WI38 (cell line): ENCODE measurements at regions not wholly inside any gene's neighbourhood (a gene's known extent, or its start where the extent isn't known, plus 50 kb on each side); places are given as distances from the start of the nearest gene placed in this dataset.

ENCODE experiments used
- H3K4me3 ChIP-seq: 2 replicates; pipeline ENCODE4 v1.5.1; 2011; ENCODE audit warnings: low read depth, mild to moderate bottlenecking, control low read depth, low read length
- TF ChIP-seq, protein P1 (sequence below): IDR thresholded peaks from 2 replicates; pipeline ENCODE4 v1.5.1; 2012; ENCODE audit warnings: low read depth, mild to moderate bottlenecking, control low read depth, low read length

DNA sequence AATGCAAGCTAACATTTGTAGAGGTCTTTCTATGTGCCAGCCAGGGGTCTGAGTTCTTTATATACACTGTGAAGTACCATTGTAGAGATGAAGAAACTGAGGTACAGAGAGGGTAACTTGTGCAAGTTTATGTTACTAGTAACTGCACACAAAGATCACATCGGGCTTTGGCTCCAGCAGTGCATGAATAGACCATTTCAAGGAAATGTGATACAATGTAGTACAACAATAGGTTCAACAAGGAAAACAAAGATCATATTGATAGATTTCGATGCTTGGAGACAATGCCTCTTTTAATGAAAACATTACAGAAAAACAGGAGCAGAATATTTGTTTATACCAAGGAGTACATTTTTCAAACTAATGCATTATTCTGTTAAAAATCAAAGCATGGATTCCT is 115.3 kb downstream of the POLR2M start:
- TF ChIP-seq, protein P1, sequence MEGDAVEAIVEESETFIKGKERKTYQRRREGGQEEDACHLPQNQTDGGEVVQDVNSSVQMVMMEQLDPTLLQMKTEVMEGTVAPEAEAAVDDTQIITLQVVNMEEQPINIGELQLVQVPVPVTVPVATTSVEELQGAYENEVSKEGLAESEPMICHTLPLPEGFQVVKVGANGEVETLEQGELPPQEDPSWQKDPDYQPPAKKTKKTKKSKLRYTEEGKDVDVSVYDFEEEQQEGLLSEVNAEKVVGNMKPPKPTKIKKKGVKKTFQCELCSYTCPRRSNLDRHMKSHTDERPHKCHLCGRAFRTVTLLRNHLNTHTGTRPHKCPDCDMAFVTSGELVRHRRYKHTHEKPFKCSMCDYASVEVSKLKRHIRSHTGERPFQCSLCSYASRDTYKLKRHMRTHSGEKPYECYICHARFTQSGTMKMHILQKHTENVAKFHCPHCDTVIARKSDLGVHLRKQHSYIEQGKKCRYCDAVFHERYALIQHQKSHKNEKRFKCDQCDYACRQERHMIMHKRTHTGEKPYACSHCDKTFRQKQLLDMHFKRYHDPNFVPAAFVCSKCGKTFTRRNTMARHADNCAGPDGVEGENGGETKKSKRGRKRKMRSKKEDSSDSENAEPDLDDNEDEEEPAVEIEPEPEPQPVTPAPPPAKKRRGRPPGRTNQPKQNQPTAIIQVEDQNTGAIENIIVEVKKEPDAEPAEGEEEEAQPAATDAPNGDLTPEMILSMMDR, result no peak
- H3K4me3 ChIP-seq, result no peak overlapping the region

DNA sequence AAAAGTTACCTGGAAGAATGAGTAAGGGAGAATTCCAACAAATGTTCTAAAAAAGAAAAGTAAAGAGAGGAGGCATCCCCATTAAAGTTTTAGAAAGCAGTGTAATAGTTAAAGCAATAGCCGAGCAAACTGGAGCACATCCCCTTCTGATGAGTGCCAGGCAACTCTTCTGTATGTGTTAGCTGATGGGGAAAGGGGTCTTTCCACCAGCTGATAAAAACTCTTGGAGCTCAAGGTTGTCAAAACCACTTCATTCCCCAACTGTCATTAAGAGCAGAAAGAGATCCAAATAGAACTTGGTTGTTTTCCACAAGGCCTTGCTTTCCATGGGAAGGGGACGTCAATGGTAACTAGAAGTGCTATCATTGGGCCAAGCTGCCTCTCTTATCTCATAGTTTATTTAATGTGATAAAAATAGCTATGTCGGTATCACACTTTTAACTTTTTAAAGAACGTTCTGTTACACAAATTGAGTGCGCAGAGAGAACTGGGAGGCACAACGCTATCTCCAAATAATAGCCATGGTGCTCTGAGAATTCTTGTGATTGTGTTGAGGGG is 116.9 kb downstream of the POLR2M start:
- no peak overlapping the region for H3K4me3 ChIP-seq
- TF ChIP-seq, protein P1, result no peak

DNA sequence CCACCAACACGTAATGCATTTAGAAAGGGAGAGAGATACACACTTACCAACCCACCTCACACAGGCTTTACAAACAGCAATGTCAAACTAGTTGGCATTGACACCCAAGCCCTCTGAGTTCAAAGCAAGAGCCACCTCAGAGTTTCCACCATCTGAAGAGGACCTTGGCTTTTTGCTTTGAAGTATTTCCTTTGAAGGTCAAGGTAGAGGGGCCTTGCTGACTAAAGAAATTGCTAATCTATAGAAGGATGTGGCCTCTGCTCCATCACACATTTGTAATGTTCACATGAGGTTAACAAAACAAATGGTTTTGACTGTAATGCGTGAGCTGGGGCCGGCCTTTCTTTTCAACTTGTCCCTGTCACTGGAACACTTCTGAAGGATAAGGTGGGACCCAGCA is 117.7 kb downstream of the POLR2M start:
- TF ChIP-seq, protein P1, result no peak
- H3K4me3 ChIP-seq, result no peak overlapping the region

- TF ChIP-seq, protein P1, result no peak
- no peak overlapping the region for H3K4me3 ChIP-seq
Observed at GRCh38 chr15:57827021-57827420, 120.5 kb downstream of the POLR2M start.

DNA sequence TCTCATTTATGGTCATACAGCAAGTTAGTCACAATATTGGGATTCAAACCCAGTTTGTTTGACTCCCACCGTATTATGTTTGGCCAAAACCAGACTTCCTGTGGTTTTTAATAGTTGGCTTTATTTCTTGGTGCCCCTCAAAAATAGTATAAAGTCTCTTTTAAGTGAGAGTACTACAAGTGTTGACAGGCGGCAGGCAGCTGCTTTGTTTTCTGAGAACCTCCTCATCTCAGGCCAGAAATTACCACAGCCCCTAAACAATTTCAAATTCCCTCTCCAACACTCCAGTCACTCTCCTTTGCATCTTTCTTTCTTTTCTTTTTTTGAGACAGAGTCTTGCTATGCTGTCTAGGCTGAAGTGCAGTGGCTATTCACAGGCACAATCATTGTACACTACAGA is 121.5 kb downstream of the POLR2M start:
- TF ChIP-seq, protein P1, result no peak
- no peak overlapping the region for H3K4me3 ChIP-seq

DNA sequence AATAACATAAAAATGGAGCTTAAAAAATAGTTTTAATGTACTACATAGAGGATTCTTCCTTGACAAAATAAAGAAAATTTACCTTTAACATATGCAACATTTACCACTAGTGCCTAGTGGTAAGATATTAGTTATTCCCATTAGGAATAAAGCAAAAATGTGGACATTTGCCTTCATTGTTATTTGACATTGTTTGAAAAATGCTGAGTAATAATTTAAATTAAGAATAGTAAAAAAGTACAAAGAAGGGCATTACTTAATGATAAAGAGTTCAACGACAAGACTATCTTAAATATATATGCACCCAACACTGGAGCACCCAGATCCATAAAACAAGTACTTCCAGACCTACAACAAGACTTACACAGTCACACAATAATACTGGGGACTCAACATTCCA is 125.7 kb downstream of the POLR2M start:
- H3K4me3 ChIP-seq, result no peak overlapping the region
- TF ChIP-seq, protein P1, result no peak

DNA sequence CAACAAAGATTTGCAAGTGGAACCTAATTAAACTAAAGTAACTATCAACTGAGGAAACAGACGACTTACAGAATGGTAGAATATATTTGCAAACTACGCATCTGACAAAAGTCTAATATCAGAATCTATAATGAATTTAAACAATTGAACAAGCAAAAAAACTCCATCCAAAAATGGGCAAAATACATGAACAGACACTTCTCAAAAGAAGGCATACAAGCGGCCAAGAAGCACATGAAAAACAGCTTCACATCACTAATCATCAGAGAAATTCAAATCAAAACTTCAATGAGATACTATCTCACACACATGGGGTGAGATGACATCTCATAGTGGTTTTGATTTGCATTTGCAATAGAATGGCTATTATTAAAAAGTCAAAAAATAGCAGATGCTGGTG is 128.6 kb downstream of the POLR2M start:
- H3K4me3 ChIP-seq, result no peak overlapping the region
- TF ChIP-seq, protein P1, result no peak
